SKM-1 (cell line): ENCODE measurements at regions not wholly inside any gene's neighbourhood (a gene's known extent, or its start where the extent isn't known, plus 50 kb on each side); places are given as distances from the start of the nearest gene placed in this dataset.
A peak's percentile ranks its signal among the peaks of the same experiment; 100 is the strongest.
"Not testable (repeated sequence)": the region's sequence is repeated elsewhere in the genome, so short reads cannot be mapped to it uniquely, and the experiment has no call there.

Experiments
- DNase-seq: peaks from one replicate; lab custom pipeline; 2025; ENCODE audit not compliant: unreplicated experiment; lab: John Stamatoyannopoulos, UW

GRCh38 chr3:69491975-69492374 is 106.1 kb upstream of the FRMD4B start:
- no peak for DNase-seq

GRCh38 chr3:69490971-69491370 is 105.1 kb upstream of the FRMD4B start:
- no peak for DNase-seq

GRCh38 chr3:69490235-69490634 is 104.3 kb upstream of the FRMD4B start:
- DNase-seq: peak; percentile 56

- no peak for DNase-seq
Observed at GRCh38 chr3:69488026-69488425, 102.1 kb upstream of the FRMD4B start.

GRCh38 chr3:69485489-69485888 is 99.6 kb upstream of the FRMD4B start:
- DNase-seq: no peak

- no peak for DNase-seq
Observed at GRCh38 chr3:69484507-69485393, 98.9 kb upstream of the FRMD4B start.

- DNase-seq: no peak
Observed at GRCh38 chr3:69483449-69483848, 97.6 kb upstream of the FRMD4B start.

GRCh38 chr3:69480986-69481385 is 95.1 kb upstream of the FRMD4B start:
- not testable (repeated sequence) for DNase-seq

- no peak for DNase-seq
Observed at GRCh38 chr3:69474186-69474585, 88.3 kb upstream of the FRMD4B start.

GRCh38 chr3:69472093-69472492 is 86.2 kb upstream of the FRMD4B start:
- no peak for DNase-seq

GRCh38 chr3:69463531-69463930 is 77.6 kb upstream of the FRMD4B start:
- no peak for DNase-seq

GRCh38 chr3:69462826-69463100 is 76.9 kb upstream of the FRMD4B start:
- DNase-seq: no peak

- no peak for DNase-seq
Observed at GRCh38 chr3:69462022-69462825, 76.3 kb upstream of the FRMD4B start.

- no peak for DNase-seq
Observed at GRCh38 chr3:69460034-69460433, 74.1 kb upstream of the FRMD4B start.

- DNase-seq: peak; percentile 68
Observed at GRCh38 chr3:69458803-69459365, 73.0 kb upstream of the FRMD4B start.

GRCh38 chr3:69456631-69457030 is 70.7 kb upstream of the FRMD4B start:
- DNase-seq: no peak

GRCh38 chr3:69454204-69454787 is 68.4 kb upstream of the FRMD4B start:
- DNase-seq: no peak

- DNase-seq: no peak
Observed at GRCh38 chr3:69452295-69452694, 66.4 kb upstream of the FRMD4B start.

- DNase-seq: no peak
Observed at GRCh38 chr3:69451594-69451993, 65.7 kb upstream of the FRMD4B start.

- DNase-seq: no peak
Observed at GRCh38 chr3:69448877-69449276, 63.0 kb upstream of the FRMD4B start.

GRCh38 chr3:69446402-69447072 is 60.6 kb upstream of the FRMD4B start:
- no peak for DNase-seq
